DOHH2 (cell line): ENCODE measurements at regions not wholly inside any gene's neighbourhood (a gene's known extent, or its start where the extent isn't known, plus 50 kb on each side); places are given as distances from the start of the nearest gene placed in this dataset.

Experiments
- H3F3A ChIP-seq: fragments of 200-600 bp; sonication (generic), shearing (Covaris generic); 2 replicates; pipeline ENCODE4 v1.6.0; 2016; ENCODE audit warnings: antibody characterized with exemption, mild to moderate bottlenecking; ENCODE audit not compliant: control insufficient read depth, insufficient read depth
- H3K27ac ChIP-seq: fragments of 200-600 bp; sonication (generic); 2 replicates; pipeline ENCODE4 v1.5.1; 2014; ENCODE audit warnings: low read depth, mild to moderate bottlenecking, low read length, moderate library complexity
- H3K27me3 ChIP-seq: fragments of 200-600 bp; sonication (generic); 2 replicates; pipeline ENCODE4 v1.6.1; 2014; ENCODE audit warnings: mild to moderate bottlenecking, low read length, mixed read lengths; ENCODE audit not compliant: control insufficient read depth
- H3K36me3 ChIP-seq: fragments of 200-600 bp; sonication (generic); 2 replicates; pipeline ENCODE4 v1.6.1; 2014; ENCODE audit warnings: mild to moderate bottlenecking, low read length, moderate library complexity, mixed read lengths; ENCODE audit not compliant: control insufficient read depth
- H3K4me1 ChIP-seq: fragments of 200-600 bp; sonication (generic); 2 replicates; pipeline ENCODE4 v1.6.1; 2014; ENCODE audit warnings: mild to moderate bottlenecking, low read length, mixed read lengths; ENCODE audit not compliant: control insufficient read depth
- H3K4me2 ChIP-seq: fragments of 200-600 bp; sonication (generic); 2 replicates; pipeline ENCODE4 v1.6.0; 2014; ENCODE audit warnings: mild to moderate bottlenecking, low read length, moderate library complexity
- H3K4me3 ChIP-seq: fragments of 200-600 bp; sonication (generic); 2 replicates; pipeline ENCODE4 v1.5.1; 2014; ENCODE audit warnings: mild to moderate bottlenecking, low read length, mixed read lengths
- H3K79me2 ChIP-seq: fragments of 200-600 bp; sonication (generic); 2 replicates; pipeline ENCODE4 v1.6.1; 2014; ENCODE audit warnings: mild to moderate bottlenecking, low read length, mixed read lengths; ENCODE audit not compliant: control insufficient read depth
- H3K9me2 ChIP-seq: fragments of 200-600 bp; sonication (generic); replicated peaks from 2 replicates; pipeline ENCODE4 v1.6.1; 2014; ENCODE audit warnings: mild to moderate bottlenecking, low read length, mixed read lengths; ENCODE audit not compliant: control insufficient read depth
- H3K9me3 ChIP-seq: fragments of 200-600 bp; sonication (generic); 2 replicates; pipeline ENCODE4 v1.6.1; 2014; ENCODE audit warnings: antibody characterized with exemption, low read length, mixed read lengths; ENCODE audit not compliant: control insufficient read depth, insufficient read depth
- H4K20me1 ChIP-seq: fragments of 200-600 bp; sonication (generic); 2 replicates; pipeline ENCODE4 v1.6.0; 2014; ENCODE audit warnings: low read depth, mild to moderate bottlenecking, antibody characterized with exemption, low read length, moderate library complexity; ENCODE audit not compliant: control insufficient read depth, insufficient read depth
- CTCF ChIP-seq: fragments of 200-600 bp; sonication (generic); IDR thresholded peaks from one replicate; pipeline ENCODE4 v1.5.1; 2014; ENCODE audit warnings: antibody characterized with exemption, mild to moderate bottlenecking, low read depth, low read length; ENCODE audit not compliant: poor library complexity, severe bottlenecking
- EZH2phosphoT487 ChIP-seq: fragments of 200-600 bp; sonication (generic); IDR thresholded peaks from 2 replicates; pipeline ENCODE4 v1.6.1; 2017; ENCODE audit warnings: borderline replicate concordance, mild to moderate bottlenecking, antibody characterized with exemption, low read length, moderate library complexity, mixed read lengths

GRCh38 chr5:145466533-145466932, 368.6 kb downstream of the PRELID2 start:
- Histone ChIP-seq H3K27ac (no peak overlapping the region), H4K20me1 (no peaks in the 10 kb centered on the region), H3K9me2 (no peaks in the 10 kb centered on the region), H3K4me3 (no peak overlapping the region), H3F3A (no peaks in the 10 kb centered on the region), H3K27me3 (no peaks in the 10 kb centered on the region), H3K36me3 (no peaks in the 10 kb centered on the region), H3K4me2 (no peak overlapping the region), H3K4me1 (no peaks in the 10 kb centered on the region), H3K79me2 (no peaks in the 10 kb centered on the region), H3K9me3 (no peaks in the 10 kb centered on the region)
- TF ChIP-seq EZH2phosphoT487 (no peak), CTCF (no peak)

GRCh38 chr5:145465474-145466263, 369.5 kb downstream of the PRELID2 start:
- H3K27me3 ChIP-seq = no peaks in the 10 kb centered on the region
- no peak for TF ChIP-seq EZH2phosphoT487
- no peak for TF ChIP-seq CTCF

GRCh38 chr5:145464171-145464570, 371.0 kb downstream of the PRELID2 start:
- no peak overlapping the region for H3K4me2 ChIP-seq
- no peaks in the 10 kb centered on the region for H3K36me3 ChIP-seq
- H3K9me2 ChIP-seq = no peaks in the 10 kb centered on the region
- no peak overlapping the region for H3K27ac ChIP-seq
- no peak overlapping the region for H3K4me3 ChIP-seq
- H3K79me2 ChIP-seq = no peaks in the 10 kb centered on the region
- no peaks in the 10 kb centered on the region for H3F3A ChIP-seq
- H4K20me1 ChIP-seq = no peaks in the 10 kb centered on the region
- no peak for TF ChIP-seq EZH2phosphoT487
- no peak for TF ChIP-seq CTCF
- H3K4me1 ChIP-seq = no peaks in the 10 kb centered on the region
- H3K27me3 ChIP-seq = no peaks in the 10 kb centered on the region
- no peaks in the 10 kb centered on the region for H3K9me3 ChIP-seq

More at GRCh38 chr5:145465474-145466263, 369.5 kb downstream of the PRELID2 start:
- Histone ChIP-seq H3K79me2 (no peaks in the 10 kb centered on the region), H3K4me1 (no peaks in the 10 kb centered on the region), H3K36me3 (no peaks in the 10 kb centered on the region), H4K20me1 (no peaks in the 10 kb centered on the region), H3K4me2 (no peak overlapping the region), H3K27ac (no peak overlapping the region), H3K9me2 (no peaks in the 10 kb centered on the region), H3F3A (no peaks in the 10 kb centered on the region), H3K4me3 (no peak overlapping the region), H3K9me3 (no peaks in the 10 kb centered on the region)
